ENCODE measurements at regions not wholly inside any gene's neighbourhood (a gene's known extent, or its start where the extent isn't known, plus 50 kb on each side); places are given as distances from the start of the nearest gene placed in this dataset.

- no peak for TF ChIP-seq ISL1 (CRISPR knock-in tag; IDR thresholded peaks at IDR 0.05)
- TF ChIP-seq GLIS3 (CRISPR knock-in tag; IDR thresholded peaks at IDR 0.05): no peak
- TF ChIP-seq ZFP30 (CRISPR knock-in tag; IDR thresholded peaks at IDR 0.05): no peak
- TF ChIP-seq PPARA (CRISPR knock-in tag; IDR thresholded peaks at IDR 0.05; ENCODE audit: borderline replicate concordance): no peak
- no peak for TF ChIP-seq TCF4 (CRISPR knock-in tag; IDR thresholded peaks at IDR 0.05; ENCODE audit: borderline replicate concordance)
- TF ChIP-seq PATZ1 (CRISPR knock-in tag; IDR thresholded peaks at IDR 0.05; ENCODE audit: borderline replicate concordance): no peak
- TF ChIP-seq ESRRG (CRISPR knock-in tag; IDR thresholded peaks at IDR 0.05): no peak
- no peak for TF ChIP-seq ZNF8 (CRISPR knock-in tag; IDR thresholded peaks at IDR 0.05)
- no peak for TF ChIP-seq SNAI2 (CRISPR knock-in tag; IDR thresholded peaks at IDR 0.05)
- no peak for TF ChIP-seq ZFP3 (CRISPR knock-in tag; IDR thresholded peaks at IDR 0.05)
- TF ChIP-seq POU6F1 (CRISPR knock-in tag; IDR thresholded peaks at IDR 0.05; ENCODE audit: borderline replicate concordance, low read depth): no peak
Observed at GRCh38 chr2:15865923-15866322, 74.4 kb upstream of the MYCN start.
